Mesothelial cell of epicardium (in vitro differentiated cells): ENCODE measurements at regions not wholly inside any gene's neighbourhood (a gene's known extent, or its start where the extent isn't known, plus 50 kb on each side); places are given as distances from the start of the nearest gene placed in this dataset.

Source experiments
- DNase-seq, 2 experiments: peaks; one replicate each; pipeline ENCODE4 v3.0.0; 2021; ENCODE audit warnings: low spot score in 2 of 2; ENCODE audit not compliant: unreplicated experiment in 2 of 2
- H3K27ac Mint-ChIP-seq: 2 replicates; pipeline ENCODE4 v1.8.0; 2021; ENCODE audit warnings: mixed read lengths
- H3K27me3 Mint-ChIP-seq: 2 replicates; pipeline ENCODE4 v1.8.0; 2021; ENCODE audit warnings: low read depth, mixed read lengths
- H3K36me3 Mint-ChIP-seq: 2 replicates; pipeline ENCODE4 v1.8.0; 2021; ENCODE audit warnings: mixed read lengths
- H3K4me1 Mint-ChIP-seq: 2 replicates; pipeline ENCODE4 v1.8.0; 2021; ENCODE audit warnings: mixed read lengths
- H3K4me3 Mint-ChIP-seq: 2 replicates; pipeline ENCODE4 v1.8.0; 2021; ENCODE audit warnings: mild to moderate bottlenecking, moderate library complexity, mixed read lengths
- H3K9me3 Mint-ChIP-seq: 2 replicates; pipeline ENCODE4 v1.8.0; 2021; ENCODE audit warnings: mixed read lengths
- CTCF ChIP-seq: fragments of 200-600 bp; sonication (generic); IDR thresholded peaks from one replicate; pipeline ENCODE4 v1.5.0; 2021; ENCODE audit warnings: antibody characterized with exemption; ENCODE audit not compliant: unreplicated experiment

DNA sequence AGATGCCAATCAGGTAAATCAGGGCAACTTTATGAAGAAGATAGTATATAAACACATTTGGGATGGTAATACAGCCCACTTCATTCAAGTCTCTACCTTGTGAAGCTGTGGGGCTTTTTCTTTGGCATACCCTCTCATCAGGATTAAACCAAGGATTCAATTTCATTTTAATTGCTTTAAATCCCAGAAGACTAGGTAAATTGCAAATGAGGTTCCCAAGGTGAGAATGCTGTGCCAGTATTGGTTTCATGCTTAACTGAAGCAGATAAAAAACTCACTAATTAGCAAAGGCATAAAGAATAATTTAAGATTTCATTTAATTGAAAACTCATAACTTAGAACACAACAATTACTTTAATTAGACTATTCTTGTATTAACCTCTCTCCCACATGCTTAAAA, 1218.1 kb downstream of the FAM181B start:
- DNase-seq, result no peak

DNA sequence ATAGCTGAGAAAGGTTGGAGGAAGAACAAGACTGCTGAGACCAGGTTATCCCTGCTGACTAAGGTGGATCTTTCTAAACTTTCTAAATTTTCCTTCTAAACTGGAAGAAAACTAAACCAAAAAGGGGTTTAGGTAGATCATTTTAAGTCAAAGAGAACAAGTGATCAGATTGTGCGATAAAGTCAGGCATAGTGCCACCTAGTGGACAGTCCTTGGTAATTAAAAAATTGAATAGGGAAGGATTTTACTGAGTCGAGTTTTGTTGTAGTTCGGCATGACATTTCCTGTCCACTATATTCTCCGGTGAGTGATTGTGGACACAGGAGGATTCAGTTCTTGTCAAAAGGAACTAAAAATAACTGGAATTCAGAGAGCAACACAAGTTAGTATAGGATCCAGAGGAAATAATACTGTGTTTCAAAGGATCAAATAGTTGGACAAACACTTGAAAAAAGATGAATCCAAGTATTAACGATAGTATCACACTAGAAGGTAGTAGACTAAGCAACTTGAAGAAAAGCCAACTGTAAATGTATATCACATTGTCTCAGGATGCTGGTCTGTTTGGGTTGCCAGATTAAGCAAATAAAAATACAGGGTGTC, 1236.4 kb downstream of the FAM181B start:
- H3K27me3 Mint-ChIP-seq, result no peaks in the 10 kb centered on the region
- peak in 1 of 2 experiments; percentile 38 for DNase-seq
- peaks cover 4% of the 10 kb centered on the region for H3K4me1 Mint-ChIP-seq
- H3K27ac Mint-ChIP-seq, result no peak overlapping the region
- no peaks in the 10 kb centered on the region for H3K9me3 Mint-ChIP-seq
- no peaks in the 10 kb centered on the region for H3K36me3 Mint-ChIP-seq
- H3K4me3 Mint-ChIP-seq, result no peak overlapping the region
- peak; percentile 89 for TF ChIP-seq CTCF

More for the DNA sequence above, 1218.1 kb downstream of the FAM181B start:
- no peak overlapping the region for H3K27ac Mint-ChIP-seq
- no peak overlapping the region for H3K4me3 Mint-ChIP-seq
- TF ChIP-seq CTCF, result no peak
- peaks cover 7% of the 10 kb centered on the region for H3K9me3 Mint-ChIP-seq
- H3K27me3 Mint-ChIP-seq, result peaks cover 3% of the 10 kb centered on the region
- no peaks in the 10 kb centered on the region for H3K36me3 Mint-ChIP-seq
- no peaks in the 10 kb centered on the region for H3K4me1 Mint-ChIP-seq

- no peak for DNase-seq
- Mint-ChIP-seq H3K27me3 (no peaks in the 10 kb centered on the region), H3K36me3 (no peaks in the 10 kb centered on the region), H3K4me1 (peaks cover 4% of the 10 kb centered on the region), H3K27ac (no peak overlapping the region), H3K9me3 (no peaks in the 10 kb centered on the region), H3K4me3 (no peak overlapping the region)
- TF ChIP-seq CTCF, result no peak
Measured at GRCh38 chr11:81496601-81497000, 1237.1 kb downstream of the FAM181B start.

GRCh38 chr11:81495699-81496292, 1237.9 kb downstream of the FAM181B start:
- no peaks in the 10 kb centered on the region for H3K9me3 Mint-ChIP-seq
- H3K36me3 Mint-ChIP-seq, result no peaks in the 10 kb centered on the region
- peaks cover 4% of the 10 kb centered on the region for H3K4me1 Mint-ChIP-seq
- H3K27ac Mint-ChIP-seq, result no peak overlapping the region
- H3K4me3 Mint-ChIP-seq, result no peak overlapping the region
- DNase-seq, result no peak
- no peak for TF ChIP-seq CTCF
- no peaks in the 10 kb centered on the region for H3K27me3 Mint-ChIP-seq

DNA sequence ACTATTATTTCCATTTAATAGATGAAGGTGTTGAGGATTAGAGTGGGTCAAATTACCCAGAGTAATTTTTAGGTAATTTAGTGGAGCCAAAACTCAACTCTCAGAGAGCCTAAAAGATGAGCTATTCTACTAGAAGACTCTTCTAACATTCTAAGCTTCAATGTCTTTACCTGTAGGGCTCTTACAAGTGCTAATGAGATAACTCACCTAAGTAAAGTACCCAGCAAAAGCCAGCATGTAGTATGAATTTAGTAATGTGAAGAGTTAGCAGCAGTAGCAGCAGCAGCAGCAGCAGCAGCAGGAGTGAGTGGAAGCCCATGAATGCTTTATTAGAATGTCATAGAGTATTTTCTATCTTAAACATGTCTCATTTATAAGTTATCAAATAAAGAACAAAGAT, 1239.2 kb downstream of the FAM181B start:
- Mint-ChIP-seq H3K4me1 (peaks cover 4% of the 10 kb centered on the region), H3K4me3 (no peak overlapping the region), H3K36me3 (no peaks in the 10 kb centered on the region)

More for the DNA sequence above, 1239.2 kb downstream of the FAM181B start:
- no peak for TF ChIP-seq CTCF
- no peaks in the 10 kb centered on the region for H3K9me3 Mint-ChIP-seq
- H3K27ac Mint-ChIP-seq, result no peak overlapping the region
- peaks cover 10% of the 10 kb centered on the region for H3K27me3 Mint-ChIP-seq
- DNase-seq, result no peak
